ENCODE measurements at regions not wholly inside any gene's neighbourhood (a gene's known extent, or its start where the extent isn't known, plus 50 kb on each side); places are given as distances from the start of the nearest gene placed in this dataset.

GRCh38 chr2:65835975-65836549 is 403.7 kb upstream of the SPRED2 start:
- 49 to 53% methylated on average over 1 of the region's 1 CpG for WGBS, 2 donors
- intact Hi-C loops (cut with DNase I): no loop called here
- TF ChIP-seq CTCF (IDR thresholded peaks at IDR 0.05) (no peak), POLR2A (IDR thresholded peaks at IDR 0.05) (no peak)

GRCh38 chr2:65834771-65835475 is 402.5 kb upstream of the SPRED2 start:
- 66 to 75% methylated on average over 7 of the region's 7 CpGs for WGBS, 2 donors
- Histone ChIP-seq H3K4me3 (no peak overlapping the region), H3K27me3 (no peaks in the 10 kb centered on the region), H3K27ac (no peak overlapping the region), H3K9me3 (no peaks in the 10 kb centered on the region), H3K4me1 (no peaks in the 10 kb centered on the region), H3K36me3 (replicated peaks in 1 of 2; ENCODE audit: insufficient read depth in 1 of 2, low read depth in 2 of 2) (no peaks in the 10 kb centered on the region)
- ATAC-seq (no peak), DNase-seq (no peak)
- TF ChIP-seq CTCF (IDR thresholded peaks at IDR 0.05) (no peak), POLR2A (IDR thresholded peaks at IDR 0.05) (no peak)
- intact Hi-C loops (cut with DNase I): no loop called here

More at GRCh38 chr2:65835975-65836549, 403.7 kb upstream of the SPRED2 start:
- Histone ChIP-seq H3K27ac (no peak overlapping the region), H3K36me3 (replicated peaks in 1 of 2; ENCODE audit: insufficient read depth in 1 of 2, low read depth in 2 of 2) (no peaks in the 10 kb centered on the region), H3K9me3 (no peaks in the 10 kb centered on the region), H3K4me3 (no peak overlapping the region), H3K4me1 (no peaks in the 10 kb centered on the region), H3K27me3 (no peaks in the 10 kb centered on the region)
- ATAC-seq (no peak), DNase-seq (no peak)

GRCh38 chr2:65834062-65834461 is 401.7 kb upstream of the SPRED2 start:
- Histone ChIP-seq H3K36me3 (replicated peaks in 1 of 2; ENCODE audit: insufficient read depth in 1 of 2, low read depth in 2 of 2) (no peaks in the 10 kb centered on the region), H3K27ac (no peak overlapping the region), H3K9me3 (no peaks in the 10 kb centered on the region), H3K27me3 (no peaks in the 10 kb centered on the region), H3K4me1 (no peaks in the 10 kb centered on the region), H3K4me3 (no peak overlapping the region)
- TF ChIP-seq CTCF (IDR thresholded peaks at IDR 0.05): no peak
- TF ChIP-seq POLR2A (IDR thresholded peaks at IDR 0.05): no peak
- DNase-seq (no peak), ATAC-seq (no peak)
- 70 to 78% methylated on average over 4 to 6 of the region's 6 CpGs for WGBS, 2 donors
- intact Hi-C loops (cut with DNase I): no loop called here

GRCh38 chr2:65831509-65831908 is 399.1 kb upstream of the SPRED2 start:
- H3K27ac ChIP-seq: no peak overlapping the region
- intact Hi-C loops (cut with DNase I): no loop called here

More at GRCh38 chr2:65831509-65831908, 399.1 kb upstream of the SPRED2 start:
- no peaks in the 10 kb centered on the region for H3K4me1 ChIP-seq
- WGBS, 2 donors: 70% methylated on average over 1 of the region's 1 CpG
- H3K4me3 ChIP-seq: no peak overlapping the region
- ATAC-seq (no peak), DNase-seq (no peak)
- no peak for TF ChIP-seq POLR2A (IDR thresholded peaks at IDR 0.05)
- TF ChIP-seq CTCF (IDR thresholded peaks at IDR 0.05): no peak
- H3K9me3 ChIP-seq: no peaks in the 10 kb centered on the region
- no peaks in the 10 kb centered on the region for H3K36me3 ChIP-seq (replicated peaks in 1 of 2; ENCODE audit: insufficient read depth in 1 of 2, low read depth in 2 of 2)
- H3K27me3 ChIP-seq: no peaks in the 10 kb centered on the region
